Endothelial cell of umbilical vein (primary cell): ENCODE measurements at regions not wholly inside any gene's neighbourhood (a gene's known extent, or its start where the extent isn't known, plus 50 kb on each side); places are given as distances from the start of the nearest gene placed in this dataset.

Experiments used
- BruUV-seq: library from RNA; stranded (reverse); fragments of 400-500 nt; replicated peaks from 2 replicates; lab custom pipeline; 2021; lab: Mats Ljungman, UMichigan
- CTCF ChIA-PET: fragments of 300-600, 350-600 bp; sonication (Branson Sonifier 250); formaldehyde crosslinking; loops from one replicate; lab custom pipeline; 2021; ENCODE audit warnings: antibody characterized with exemption, inconsistent platforms; lab: Charles Lee
- POLR2A ChIA-PET: fragments of 300-600, 350-600 bp; sonication (Branson Sonifier 250); formaldehyde crosslinking; loops from one replicate; lab custom pipeline; 2021; ENCODE audit warnings: antibody characterized with exemption, inconsistent platforms; lab: Charles Lee
- DNase-seq: peaks from one replicate; pipeline ENCODE4 v3.0.0-alpha.2; 2011; ENCODE audit warnings: low read depth, low spot score
- FAIRE-seq: peaks from 2 replicates; lab custom pipeline; 2011; peaks lifted over from hg19 to GRCh38; lab: Jason Lieb, UNC
- H2AFZ ChIP-seq: 2 replicates; pipeline ENCODE4 v1.6.0; 2012; ENCODE audit warnings: low read depth, low read length, control low read depth, inconsistent platforms
- H3K27ac ChIP-seq: 2 replicates; pipeline ENCODE4 v1.5.1; 2011; ENCODE audit warnings: low read depth, mild to moderate bottlenecking, control low read depth, low read length, moderate library complexity; ENCODE audit not compliant: insufficient read depth
- H3K27me3 ChIP-seq, 2 experiments: 2 replicates each; pipeline versions ENCODE4 v1.6.0 to v1.6.1; 2011; ENCODE audit warnings: low read length in 2 of 2, mixed read lengths in 1 of 2; ENCODE audit not compliant: control insufficient read depth in 2 of 2, insufficient read depth in 2 of 2
- H3K36me3 ChIP-seq, 2 experiments: 2 replicates in 1 of 2; 3 replicates in 1 of 2; pipeline ENCODE4 v1.5.1; 2011; ENCODE audit warnings: low read length in 2 of 2, mild to moderate bottlenecking in 1 of 2, moderate library complexity in 1 of 2; ENCODE audit not compliant: control insufficient read depth in 2 of 2, insufficient read depth in 2 of 2; ENCODE audit errors: extremely low read depth in 1 of 2
- H3K4me1 ChIP-seq: 3 replicates; pipeline ENCODE4 v1.5.1; 2011; ENCODE audit warnings: mild to moderate bottlenecking, low read length; ENCODE audit not compliant: control insufficient read depth, insufficient read depth; ENCODE audit errors: extremely low read depth
- H3K4me2 ChIP-seq: 2 replicates; pipeline ENCODE4 v1.6.1; 2011; ENCODE audit warnings: low read length, control low read depth, mixed read lengths; ENCODE audit not compliant: insufficient read depth
- H3K4me3 ChIP-seq, 3 experiments: fragments of 200-600 bp in 1 of 3; sonication (generic), shearing (Covaris generic) in 1 of 3; replicated peaks in 1 of 3; 2 replicates each; pipeline ENCODE4 v1.5.1; 2011 to 2016; ENCODE audit warnings: control low read depth in 3 of 3, low read length in 3 of 3, mild to moderate bottlenecking in 2 of 3, inconsistent platforms in 1 of 3, low read depth in 1 of 3, moderate library complexity in 1 of 3; ENCODE audit not compliant: insufficient read depth in 1 of 3
- H3K79me2 ChIP-seq: 2 replicates; pipeline ENCODE4 v1.6.0; 2012; ENCODE audit warnings: low read length, inconsistent platforms; ENCODE audit not compliant: control insufficient read depth, insufficient read depth
- H3K9ac ChIP-seq: replicated peaks from 2 replicates; pipeline ENCODE3; 2011; ENCODE audit warnings: low read length, control low read depth; ENCODE audit not compliant: insufficient read depth; ENCODE audit errors: extremely low read depth
- H3K9me1 ChIP-seq: replicated peaks from 3 replicates; pipeline ENCODE4 v1.6.0; 2011; ENCODE audit warnings: mild to moderate bottlenecking, low read length; ENCODE audit not compliant: control insufficient read depth, insufficient read depth; ENCODE audit errors: extremely low read depth
- H3K9me3 ChIP-seq: replicated peaks from 2 replicates; pipeline ENCODE4 v1.5.1; 2012; ENCODE audit warnings: low read length, inconsistent platforms; ENCODE audit not compliant: control insufficient read depth, insufficient read depth
- H4K20me1 ChIP-seq: replicated peaks from 2 replicates; pipeline ENCODE3; 2011; ENCODE audit warnings: mild to moderate bottlenecking, low read length; ENCODE audit not compliant: control insufficient read depth, insufficient read depth; ENCODE audit errors: extremely low read depth
- CTCF ChIP-seq, 2 donors: IDR thresholded peaks; 1 replicate in 1 of 2; 2 replicates in 1 of 2; pipeline ENCODE4 v1.5.1; 2011; ENCODE audit warnings: low read length in 2 of 2, mild to moderate bottlenecking in 2 of 2, moderate library complexity in 2 of 2, control low read depth in 1 of 2, inconsistent platforms in 1 of 2, low read depth in 1 of 2; ENCODE audit not compliant: insufficient read depth in 1 of 2; ENCODE audit errors: extremely low read depth in 1 of 2
- EZH2 ChIP-seq: IDR thresholded peaks from 2 replicates; pipeline ENCODE4 v1.6.1; 2012; ENCODE audit warnings: borderline replicate concordance, low read depth, mild to moderate bottlenecking, moderate library complexity, low read length, inconsistent platforms; ENCODE audit not compliant: severe bottlenecking
- FOS ChIP-seq: IDR thresholded peaks from 2 replicates; pipeline ENCODE4 v1.6.1; 2011; ENCODE audit warnings: mild to moderate bottlenecking, low read length, moderate library complexity, borderline replicate concordance; ENCODE audit not compliant: insufficient read depth
- GATA2 ChIP-seq: IDR thresholded peaks from 2 replicates; pipeline ENCODE4 v1.7.0; 2011; ENCODE audit warnings: low read depth, mild to moderate bottlenecking, moderate library complexity, mixed read lengths, low read length; ENCODE audit not compliant: insufficient read length, insufficient read depth
- JUN ChIP-seq: IDR thresholded peaks from 2 replicates; pipeline ENCODE4 v1.6.1; 2011; ENCODE audit warnings: borderline replicate concordance, low read depth; ENCODE audit not compliant: insufficient read length, insufficient read depth
- MAX ChIP-seq: IDR thresholded peaks from 2 replicates; pipeline ENCODE4 v1.6.1; 2011; ENCODE audit not compliant: insufficient read depth, insufficient read length
- MYC ChIP-seq: IDR thresholded peaks from one replicate; pipeline ENCODE4 v1.6.1; 2011; ENCODE audit warnings: mild to moderate bottlenecking, low read depth, low read length
- POLR2A ChIP-seq: IDR thresholded peaks from 2 replicates; pipeline ENCODE4 v1.6.1; 2012; ENCODE audit warnings: low read depth, mild to moderate bottlenecking, control low read depth, low read length
- POLR2AphosphoS5 ChIP-seq: IDR thresholded peaks from 2 replicates; pipeline ENCODE4 v1.6.1; 2012; ENCODE audit warnings: low read depth, mild to moderate bottlenecking, control low read depth, low read length, moderate library complexity; ENCODE audit not compliant: insufficient read depth
- dilution Hi-C: fragments of 300-500 bp; cut with MboI; formaldehyde crosslinking; loops from one replicate; pipeline ENCODE4 v1.15.0; 2019; ENCODE audit warnings: low sequenced_read_pairs; ENCODE audit not compliant: extremely low pct_ligation_motif_present
- intact Hi-C: fragments of 100-400 bp; cut with micrococcal nuclease; formaldehyde crosslinking; loops from one replicate; pipeline ENCODE4 v1.10.0; 2022

- H3K9me3 ChIP-seq = no peaks in the 10 kb centered on the region
- H3K4me2 ChIP-seq = no peak overlapping the region
- H3K4me3 ChIP-seq = no peak overlapping the region
- H3K79me2 ChIP-seq = no peaks in the 10 kb centered on the region
- no peak for TF ChIP-seq MYC
- TF ChIP-seq GATA2 = no peak
- TF ChIP-seq FOS = no peak
- TF ChIP-seq MAX = no peak
- TF ChIP-seq JUN = no peak
- TF ChIP-seq POLR2AphosphoS5 = no peak
- TF ChIP-seq EZH2 = no peak
- no peak for TF ChIP-seq POLR2A
- no peak for TF ChIP-seq CTCF (IDR thresholded peaks at IDR 0.05; ENCODE audit: extremely low read depth in 1 of 2, insufficient read depth in 1 of 2, low read depth in 1 of 2, low read length in 2 of 2)
- dilution Hi-C loops = no loop called here
- no peaks in the 10 kb centered on the region for H3K36me3 ChIP-seq
- H3K9me1 ChIP-seq = no peaks in the 10 kb centered on the region
- ChIA-PET CTCF (interaction anchor here (0.5 to 4.3 kb wide), 2 partner anchors 81 to 343 kb away, joined by 3 to 80 read pairs; no protein-coding TSS in a partner anchor), POLR2A (no interaction called here)
- no TSS peak for BruUV-seq
- H3K27me3 ChIP-seq = no peaks in the 10 kb centered on the region
- peaks cover 9% of the 10 kb centered on the region for H3K4me1 ChIP-seq
- no peak overlapping the region for H3K9ac ChIP-seq
- no peak overlapping the region for H2AFZ ChIP-seq
- intact Hi-C loops = no loop called here
- DNase-seq (no peak), FAIRE-seq (no peak)
- no peak overlapping the region for H3K27ac ChIP-seq
- H4K20me1 ChIP-seq = no peaks in the 10 kb centered on the region
Measured at GRCh38 chr11:109858152-109858551, 235.0 kb upstream of the ZC3H12C start.
